ENCODE measurements at regions not wholly inside any gene's neighbourhood (a gene's known extent, or its start where the extent isn't known, plus 50 kb on each side); places are given as distances from the start of the nearest gene placed in this dataset.
A peak's percentile ranks its signal among the peaks of the same experiment; 100 is the strongest.

DNA sequence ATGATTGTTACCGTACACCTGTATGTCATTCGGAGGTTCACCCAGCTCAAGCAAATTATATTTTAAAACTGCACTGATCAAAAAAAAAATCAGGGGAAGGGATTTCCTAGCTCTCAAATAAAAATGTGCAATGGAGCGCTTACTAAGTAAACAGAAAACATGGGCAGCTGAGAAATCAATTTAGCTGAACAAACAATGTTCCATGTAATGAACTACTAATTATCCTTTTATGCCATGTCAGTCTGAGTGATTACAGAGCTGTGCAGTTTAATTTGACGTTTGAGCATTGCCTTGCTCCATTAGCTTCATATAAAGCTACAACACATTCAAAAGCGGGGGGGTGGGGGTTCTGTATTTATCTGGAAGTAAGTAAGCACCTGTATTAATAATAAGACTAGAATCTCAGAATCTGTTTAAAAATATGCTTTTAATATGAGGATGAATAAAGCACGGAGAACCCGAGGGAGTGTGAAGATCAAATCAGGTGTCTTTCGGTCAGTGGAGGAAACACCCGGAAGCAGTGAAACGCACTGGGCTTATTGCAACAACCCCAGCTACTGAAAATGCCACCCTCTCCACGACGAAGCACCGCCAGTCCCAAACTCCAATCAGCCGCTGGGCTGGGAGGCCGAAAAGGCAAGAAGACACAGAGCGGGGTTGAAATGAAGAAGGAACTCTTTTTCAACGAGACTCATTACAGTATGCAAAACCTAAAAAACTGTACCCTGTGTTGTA lies 196.5 kb upstream of the ATP11B start:
- H3K4me1 ChIP-seq (ENCODE audit: insufficient read depth, poor library complexity, severe bottlenecking) = peaks cover 10% of the 10 kb centered on the region
- TF ChIP-seq, protein P1, sequence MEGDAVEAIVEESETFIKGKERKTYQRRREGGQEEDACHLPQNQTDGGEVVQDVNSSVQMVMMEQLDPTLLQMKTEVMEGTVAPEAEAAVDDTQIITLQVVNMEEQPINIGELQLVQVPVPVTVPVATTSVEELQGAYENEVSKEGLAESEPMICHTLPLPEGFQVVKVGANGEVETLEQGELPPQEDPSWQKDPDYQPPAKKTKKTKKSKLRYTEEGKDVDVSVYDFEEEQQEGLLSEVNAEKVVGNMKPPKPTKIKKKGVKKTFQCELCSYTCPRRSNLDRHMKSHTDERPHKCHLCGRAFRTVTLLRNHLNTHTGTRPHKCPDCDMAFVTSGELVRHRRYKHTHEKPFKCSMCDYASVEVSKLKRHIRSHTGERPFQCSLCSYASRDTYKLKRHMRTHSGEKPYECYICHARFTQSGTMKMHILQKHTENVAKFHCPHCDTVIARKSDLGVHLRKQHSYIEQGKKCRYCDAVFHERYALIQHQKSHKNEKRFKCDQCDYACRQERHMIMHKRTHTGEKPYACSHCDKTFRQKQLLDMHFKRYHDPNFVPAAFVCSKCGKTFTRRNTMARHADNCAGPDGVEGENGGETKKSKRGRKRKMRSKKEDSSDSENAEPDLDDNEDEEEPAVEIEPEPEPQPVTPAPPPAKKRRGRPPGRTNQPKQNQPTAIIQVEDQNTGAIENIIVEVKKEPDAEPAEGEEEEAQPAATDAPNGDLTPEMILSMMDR (IDR thresholded peaks at IDR 0.05; ENCODE audit: poor library complexity, severe bottlenecking) = no peak
- no peaks in the 10 kb centered on the region for H3K36me3 ChIP-seq (ENCODE audit: low read depth)
- ATAC-seq (ENCODE audit: low read depth) = no peak
- DNase-seq (ENCODE audit: low spot score) = no peak
- no peak overlapping the region for H3K4me3 ChIP-seq (ENCODE audit: severe bottlenecking)
- peak overlapping the region; percentile 41 for H3K27ac ChIP-seq (ENCODE audit: poor library complexity, severe bottlenecking)
- H3K27me3 ChIP-seq (ENCODE audit: insufficient read depth, poor library complexity, severe bottlenecking) = no peaks in the 10 kb centered on the region
- H3K9me3 ChIP-seq (ENCODE audit: severe bottlenecking) = no peaks in the 10 kb centered on the region

DNA sequence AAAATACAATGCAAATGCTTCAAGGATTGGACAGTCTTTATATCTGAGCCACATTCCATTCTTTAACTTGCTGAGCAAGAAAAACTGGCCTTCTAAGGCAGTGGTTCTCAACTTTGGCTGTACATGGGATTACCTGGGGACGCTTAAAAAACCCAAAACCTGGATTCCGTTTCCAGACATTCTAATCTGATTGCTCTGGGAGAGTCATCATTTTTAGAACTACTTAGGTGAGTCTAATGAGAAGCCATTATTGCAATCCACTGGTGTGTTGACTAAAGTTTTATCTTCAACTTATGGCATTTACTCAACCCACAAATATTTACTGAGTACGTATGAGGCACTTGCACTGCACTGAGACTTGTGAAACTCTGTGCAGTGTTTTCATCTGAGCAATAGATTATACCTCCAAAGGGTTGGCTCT lies 195.7 kb upstream of the ATP11B start:
- H3K4me1 ChIP-seq (ENCODE audit: insufficient read depth, poor library complexity, severe bottlenecking) = peaks cover 10% of the 10 kb centered on the region
- peak overlapping the region; percentile 41 for H3K27ac ChIP-seq (ENCODE audit: poor library complexity, severe bottlenecking)
- H3K9me3 ChIP-seq (ENCODE audit: severe bottlenecking) = no peaks in the 10 kb centered on the region
- ATAC-seq (ENCODE audit: low read depth) = peak; percentile 96
- no peak overlapping the region for H3K4me3 ChIP-seq (ENCODE audit: severe bottlenecking)
- H3K27me3 ChIP-seq (ENCODE audit: insufficient read depth, poor library complexity, severe bottlenecking) = no peaks in the 10 kb centered on the region
- H3K36me3 ChIP-seq (ENCODE audit: low read depth) = no peaks in the 10 kb centered on the region
- no peak for DNase-seq (ENCODE audit: low spot score)
- TF ChIP-seq, protein P1 (IDR thresholded peaks at IDR 0.05; ENCODE audit: poor library complexity, severe bottlenecking) = no peak

DNA sequence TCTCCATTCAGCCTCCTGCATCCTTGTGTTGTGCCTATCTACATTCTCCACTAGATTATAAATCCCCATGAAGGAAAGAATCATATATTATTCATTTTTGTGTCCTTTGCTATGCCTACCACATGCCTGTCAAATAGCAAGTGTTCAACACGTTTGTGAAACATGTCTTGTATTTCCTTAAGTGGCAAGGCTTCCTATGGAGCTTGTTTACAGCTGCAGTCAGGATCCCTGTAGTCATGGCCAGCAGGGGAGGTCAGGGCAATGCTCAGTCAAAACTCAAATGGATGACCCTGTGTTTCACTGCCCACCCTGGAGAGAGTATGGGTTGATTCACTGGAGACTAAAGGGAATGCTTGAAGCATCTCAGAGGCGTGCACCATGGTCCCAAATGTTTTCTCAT lies 191.7 kb upstream of the ATP11B start:
- TF ChIP-seq, protein P1 (IDR thresholded peaks at IDR 0.05; ENCODE audit: poor library complexity, severe bottlenecking) = no peak
- H3K9me3 ChIP-seq (ENCODE audit: severe bottlenecking) = no peaks in the 10 kb centered on the region
- H3K36me3 ChIP-seq (ENCODE audit: low read depth) = no peaks in the 10 kb centered on the region
- H3K4me3 ChIP-seq (ENCODE audit: severe bottlenecking) = no peak overlapping the region
- peaks cover 10% of the 10 kb centered on the region for H3K4me1 ChIP-seq (ENCODE audit: insufficient read depth, poor library complexity, severe bottlenecking)
- H3K27me3 ChIP-seq (ENCODE audit: insufficient read depth, poor library complexity, severe bottlenecking) = no peaks in the 10 kb centered on the region
- no peak overlapping the region for H3K27ac ChIP-seq (ENCODE audit: poor library complexity, severe bottlenecking)
- ATAC-seq (ENCODE audit: low read depth) = no peak
- no peak for DNase-seq (ENCODE audit: low spot score)

DNA sequence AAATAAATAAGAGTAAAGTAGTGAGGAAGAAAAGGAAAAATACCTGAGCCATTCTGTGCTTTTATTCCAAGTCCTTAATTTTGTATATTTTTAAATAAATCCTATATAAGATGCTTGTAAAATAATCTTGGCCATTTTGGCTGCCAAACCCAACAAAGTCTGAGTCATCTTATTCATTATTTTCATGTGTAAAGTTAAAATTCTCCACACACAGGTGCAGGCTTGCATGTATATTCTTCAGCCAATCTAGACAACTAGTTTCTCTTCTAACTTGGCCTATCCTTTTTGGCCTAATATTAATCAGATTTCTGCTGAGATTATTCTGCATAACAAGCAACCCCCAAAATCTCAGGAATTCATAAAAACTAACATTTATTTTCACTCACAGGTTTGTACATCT lies 189.8 kb upstream of the ATP11B start:
- H3K36me3 ChIP-seq (ENCODE audit: low read depth) = no peaks in the 10 kb centered on the region
- no peaks in the 10 kb centered on the region for H3K4me1 ChIP-seq (ENCODE audit: insufficient read depth, poor library complexity, severe bottlenecking)
- H3K27ac ChIP-seq (ENCODE audit: poor library complexity, severe bottlenecking) = no peak overlapping the region
- TF ChIP-seq, protein P1 (IDR thresholded peaks at IDR 0.05; ENCODE audit: poor library complexity, severe bottlenecking) = no peak
- DNase-seq (ENCODE audit: low spot score) (no peak), ATAC-seq (ENCODE audit: low read depth) (no peak)
- H3K4me3 ChIP-seq (ENCODE audit: severe bottlenecking) = no peak overlapping the region
- H3K9me3 ChIP-seq (ENCODE audit: severe bottlenecking) = no peaks in the 10 kb centered on the region
- no peaks in the 10 kb centered on the region for H3K27me3 ChIP-seq (ENCODE audit: insufficient read depth, poor library complexity, severe bottlenecking)

DNA sequence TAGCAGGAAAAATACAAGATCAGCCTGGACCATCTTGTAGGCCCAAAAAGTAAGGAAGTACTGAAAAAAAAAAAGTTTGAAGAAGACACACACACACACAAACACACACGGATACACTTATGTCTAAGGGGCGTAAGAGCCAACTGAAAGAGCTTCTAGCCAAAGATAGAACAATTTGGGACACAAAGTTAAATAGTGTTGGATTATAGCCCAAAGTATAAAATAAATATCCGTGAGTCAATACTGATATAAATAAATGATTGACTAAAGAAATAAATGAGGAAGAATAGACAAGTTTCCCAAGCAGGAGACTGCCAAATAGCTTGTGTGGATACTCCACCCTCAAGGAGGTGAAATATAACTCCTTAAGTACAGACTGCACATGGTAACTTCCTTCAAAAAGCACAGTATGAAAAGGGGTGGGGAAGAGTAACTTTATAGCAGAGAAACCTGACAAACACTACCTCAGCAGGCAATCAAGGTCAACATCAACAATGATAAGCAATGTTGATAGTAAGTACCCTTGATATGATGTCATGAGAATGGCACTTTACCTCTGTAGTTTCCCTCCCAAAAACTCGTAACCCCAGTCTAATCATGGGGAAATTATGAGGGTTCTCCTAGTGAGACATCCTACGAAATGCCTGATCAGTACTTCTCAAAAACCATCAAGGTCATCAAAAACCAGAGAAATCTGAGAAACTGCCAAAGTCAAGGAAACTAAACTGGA lies 187.3 kb upstream of the ATP11B start:
- ATAC-seq (ENCODE audit: low read depth) = no peak
- Histone ChIP-seq H3K27ac (ENCODE audit: poor library complexity, severe bottlenecking) (no peak overlapping the region), H3K4me3 (ENCODE audit: severe bottlenecking) (no peak overlapping the region), H3K9me3 (ENCODE audit: severe bottlenecking) (no peaks in the 10 kb centered on the region), H3K27me3 (ENCODE audit: insufficient read depth, poor library complexity, severe bottlenecking) (no peaks in the 10 kb centered on the region), H3K4me1 (ENCODE audit: insufficient read depth, poor library complexity, severe bottlenecking) (peaks cover 20% of the 10 kb centered on the region), H3K36me3 (ENCODE audit: low read depth) (no peaks in the 10 kb centered on the region)
- no peak for DNase-seq (ENCODE audit: low spot score)
- TF ChIP-seq, protein P1 (IDR thresholded peaks at IDR 0.05; ENCODE audit: poor library complexity, severe bottlenecking) = no peak

Measured in RWPE2 (cell line).